Liver (tissue), 8 donors: ENCODE measurements at regions not wholly inside any gene's neighbourhood (a gene's known extent, or its start where the extent isn't known, plus 50 kb on each side); places are given as distances from the start of the nearest gene placed in this dataset.

Experiments used
- DNase-seq: peaks from one replicate; pipeline ENCODE4 v3.0.0-alpha.2; 2017; ENCODE audit warnings: low spot score
- H3K27ac ChIP-seq, 2 donors: one replicate each; pipeline ENCODE4 v1.7.0; 2013; ENCODE audit warnings: inconsistent platforms in 2 of 2, low read length in 2 of 2, control low read depth in 1 of 2, low read depth in 1 of 2, mild to moderate bottlenecking in 1 of 2
- H3K27me3 ChIP-seq, 4 donors: one replicate each; pipeline versions ENCODE4 v1.6.1 to v1.7.0; 2013; ENCODE audit warnings: low read length in 3 of 4, inconsistent platforms in 1 of 4, mild to moderate bottlenecking in 1 of 4, moderate library complexity in 1 of 4; ENCODE audit not compliant: control insufficient read depth in 4 of 4, insufficient read depth in 4 of 4
- H3K36me3 ChIP-seq, 4 donors: one replicate each; pipeline versions ENCODE4 v1.6.1 to v1.7.0; 2013; ENCODE audit warnings: low read length in 3 of 4, mild to moderate bottlenecking in 3 of 4, low read depth in 1 of 4, moderate library complexity in 1 of 4; ENCODE audit not compliant: control insufficient read depth in 4 of 4, insufficient read depth in 3 of 4
- H3K4me1 ChIP-seq, 4 donors: one replicate each; pipeline versions ENCODE4 v1.6.1 to v1.7.0; 2013; ENCODE audit warnings: low read length in 3 of 4, mild to moderate bottlenecking in 3 of 4, moderate library complexity in 1 of 4; ENCODE audit not compliant: control insufficient read depth in 4 of 4, insufficient read depth in 4 of 4
- H3K4me3 ChIP-seq, 3 donors: one replicate each; pipeline versions ENCODE4 v1.6.1 to v1.7.0; 2013; ENCODE audit warnings: low read length in 3 of 3, control low read depth in 1 of 3, low read depth in 1 of 3, mild to moderate bottlenecking in 1 of 3
- H3K9ac ChIP-seq, 2 donors: one replicate each; pipeline ENCODE4 v1.7.0; 2013; ENCODE audit warnings: low read length in 2 of 2, mild to moderate bottlenecking in 2 of 2, moderate library complexity in 2 of 2, control low read depth in 1 of 2, low read depth in 1 of 2
- H3K9me3 ChIP-seq, 4 donors: one replicate each; pipeline versions ENCODE4 v1.6.1 to v1.7.0; 2013; ENCODE audit warnings: low read length in 3 of 4; ENCODE audit not compliant: control insufficient read depth in 4 of 4
- ATF3 ChIP-seq: IDR thresholded peaks from 2 replicates; pipeline ENCODE4 v1.6.1; 2016; ENCODE audit warnings: antibody characterized with exemption
- CTCF ChIP-seq: fragments of 150-350 bp; IDR thresholded peaks from 2 replicates; pipeline ENCODE4 v1.5.1; 2017; ENCODE audit warnings: improper control_type of control experiment, low read depth, low read length; ENCODE audit not compliant: missing input control
- EGR1 ChIP-seq, 2 donors: IDR thresholded peaks; 2 replicates each; pipeline ENCODE4 v1.6.1; 2016 to 2018; ENCODE audit warnings: antibody characterized with exemption in 2 of 2, low read depth in 2 of 2
- FOXA1 ChIP-seq: IDR thresholded peaks from 2 replicates; pipeline ENCODE4 v1.6.1; 2016; ENCODE audit warnings: antibody characterized with exemption
- FOXA2 ChIP-seq: IDR thresholded peaks from 2 replicates; pipeline ENCODE4 v1.6.1; 2016; ENCODE audit warnings: antibody characterized with exemption
- GABPA ChIP-seq, 2 donors: IDR thresholded peaks in 1 of 2; conservative IDR thresholded peaks in 1 of 2; 2 replicates each; pipeline ENCODE4 v1.6.1; 2016; ENCODE audit warnings: antibody characterized with exemption in 2 of 2, mild to moderate bottlenecking in 1 of 2, moderate library complexity in 1 of 2
- HNF4A ChIP-seq, 2 donors: conservative IDR thresholded peaks; 2 replicates each; pipeline ENCODE4 v1.6.1; 2016; ENCODE audit warnings: antibody characterized with exemption in 2 of 2, mild to moderate bottlenecking in 2 of 2
- HNF4G ChIP-seq: IDR thresholded peaks from 2 replicates; pipeline ENCODE4 v1.6.1; 2016; ENCODE audit warnings: antibody characterized with exemption
- JUND ChIP-seq, 2 donors: IDR thresholded peaks; 2 replicates each; pipeline ENCODE4 v1.6.1; 2016; ENCODE audit warnings: antibody characterized with exemption in 2 of 2
- MAX ChIP-seq: IDR thresholded peaks from 2 replicates; pipeline ENCODE4 v1.6.1; 2016; ENCODE audit warnings: antibody characterized with exemption
- NR2F2 ChIP-seq: IDR thresholded peaks from 2 replicates; pipeline ENCODE4 v1.6.1; 2016; ENCODE audit warnings: antibody characterized with exemption
- RAD21 ChIP-seq, 2 donors: IDR thresholded peaks; 2 replicates each; pipeline ENCODE4 v1.6.1; 2016; ENCODE audit warnings: antibody characterized with exemption in 2 of 2, mild to moderate bottlenecking in 2 of 2
- REST ChIP-seq: IDR thresholded peaks from 2 replicates; pipeline ENCODE4 v1.6.1; 2016; ENCODE audit warnings: antibody characterized with exemption, mild to moderate bottlenecking
- RXRA ChIP-seq, 2 donors: IDR thresholded peaks; 2 replicates each; pipeline ENCODE4 v1.6.1; 2017 to 2018; ENCODE audit warnings: antibody characterized with exemption in 2 of 2, mild to moderate bottlenecking in 1 of 2
- TAF1 ChIP-seq: conservative IDR thresholded peaks from 2 replicates; pipeline ENCODE4 v1.6.1; 2016; ENCODE audit warnings: antibody characterized with exemption, mild to moderate bottlenecking
- ZBTB33 ChIP-seq: IDR thresholded peaks from 2 replicates; pipeline ENCODE4 v1.6.1; 2016; ENCODE audit warnings: antibody characterized with exemption
- WGBS: extraction: QIAGEN DNeasy Blood & Tissue Kit; methylation state at CpG from one replicate; pipeline ENCODE4 v1.1.7; 2013; 5-methylcytosine and 5-hydroxymethylcytosine counted together
- donor health status: healthy.
- donor health status: healthy.
- donor health status: healthy.
- donor health status: healthy.
- donor health status: healthy.

GRCh38 chr9:107226421-107226820, 56.7 kb upstream of the RAD23B start (continued):
- no peak for TF ChIP-seq EGR1 (IDR thresholded peaks at IDR 0.05; ENCODE audit: low read depth in 2 of 2)
- no peak for TF ChIP-seq RXRA (IDR thresholded peaks at IDR 0.05)
- no peak for TF ChIP-seq RAD21 (IDR thresholded peaks at IDR 0.05)
- no peak for TF ChIP-seq GABPA (IDR thresholded peaks at IDR 0.05 in 1 of 2, conservative IDR thresholded peaks at IDR 0.05 in 1 of 2)
- no peak for TF ChIP-seq TAF1
- no peak for TF ChIP-seq FOXA1

GRCh38 chr9:107227774-107228173, 55.3 kb upstream of the RAD23B start:
- no peak for DNase-seq
- H3K36me3 ChIP-seq: no peaks in the 10 kb centered on the region
- H3K27me3 ChIP-seq: no peaks in the 10 kb centered on the region
- no peaks in the 10 kb centered on the region for H3K9me3 ChIP-seq
- peaks cover 0 to 8% (median 0%) of the 10 kb centered on the region in 4 donors for H3K4me1 ChIP-seq
- WGBS: 82% methylated on average over 3 of the region's 3 CpGs
- TF ChIP-seq GABPA (IDR thresholded peaks at IDR 0.05 in 1 of 2, conservative IDR thresholded peaks at IDR 0.05 in 1 of 2) (no peak), ATF3 (no peak), REST (no peak), ZBTB33 (no peak), FOXA2 (no peak), CTCF (no peak), FOXA1 (no peak)
- no peak overlapping the region for H3K9ac ChIP-seq
- H3K27ac ChIP-seq: no peak overlapping the region
- H3K4me3 ChIP-seq: no peak overlapping the region

- H3K4me1 ChIP-seq: peaks cover 0 to 8% (median 0%) of the 10 kb centered on the region in 4 donors
- no peaks in the 10 kb centered on the region for H3K36me3 ChIP-seq
- no peak for TF ChIP-seq RAD21 (IDR thresholded peaks at IDR 0.05)
- TF ChIP-seq HNF4A (conservative IDR thresholded peaks at IDR 0.05): no peak
- no peak for TF ChIP-seq REST
- no peak for TF ChIP-seq EGR1 (IDR thresholded peaks at IDR 0.05; ENCODE audit: low read depth in 2 of 2)
- TF ChIP-seq JUND (IDR thresholded peaks at IDR 0.05): no peak
- no peak for TF ChIP-seq MAX
- TF ChIP-seq HNF4G: no peak
- no peak for TF ChIP-seq RXRA (IDR thresholded peaks at IDR 0.05)
- TF ChIP-seq NR2F2: no peak
- no peaks in the 10 kb centered on the region for H3K9me3 ChIP-seq
- WGBS: 37% methylated on average over 6 of the region's 6 CpGs
- no peaks in the 10 kb centered on the region for H3K27me3 ChIP-seq
- no peak overlapping the region for H3K4me3 ChIP-seq
- H3K9ac ChIP-seq: no peak overlapping the region
- H3K27ac ChIP-seq: no peak overlapping the region
- no peak for DNase-seq
Observed at GRCh38 chr9:107228496-107229039, 54.5 kb upstream of the RAD23B start.
